SU-DHL-6 (cell line): ENCODE measurements at regions not wholly inside any gene's neighbourhood (a gene's known extent, or its start where the extent isn't known, plus 50 kb on each side); places are given as distances from the start of the nearest gene placed in this dataset.

ENCODE experiments used
- EZH2phosphoT487 ChIP-seq: fragments of 200-600 bp; sonication (generic), shearing (Covaris generic); conservative IDR thresholded peaks from 2 replicates; pipeline ENCODE4 v1.6.1; 2018; ENCODE audit warnings: mild to moderate bottlenecking, antibody characterized with exemption, low read length, moderate library complexity, mixed read lengths
- TF ChIP-seq, protein P1 (sequence below): fragments of 200-600 bp; sonication (generic); IDR thresholded peaks from one replicate; pipeline ENCODE4 v1.5.1; 2017; ENCODE audit warnings: antibody characterized with exemption, mild to moderate bottlenecking, low read length, moderate library complexity; ENCODE audit not compliant: insufficient read depth, poor library complexity, severe bottlenecking

DNA sequence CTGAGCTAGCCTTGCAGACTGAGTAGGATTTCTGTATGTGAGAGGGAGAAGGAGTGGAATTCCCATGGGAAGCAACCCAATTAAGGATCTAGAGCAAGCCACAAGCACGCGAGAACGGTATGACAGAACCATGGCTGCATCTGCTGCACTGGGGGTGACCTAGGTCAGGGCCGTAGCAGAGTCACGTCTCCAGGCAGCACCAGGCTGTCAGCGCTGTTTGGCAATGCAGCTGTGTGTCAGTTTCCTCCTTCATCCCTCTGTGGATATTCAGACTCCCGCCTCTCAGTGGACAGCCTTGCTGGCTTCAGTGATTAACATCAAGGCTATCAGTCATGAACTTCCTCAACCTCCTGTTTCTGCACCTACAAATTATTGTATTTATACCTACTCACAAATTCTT lies 118.1 kb upstream of the PPP2R5A start:
- TF ChIP-seq, protein P1, sequence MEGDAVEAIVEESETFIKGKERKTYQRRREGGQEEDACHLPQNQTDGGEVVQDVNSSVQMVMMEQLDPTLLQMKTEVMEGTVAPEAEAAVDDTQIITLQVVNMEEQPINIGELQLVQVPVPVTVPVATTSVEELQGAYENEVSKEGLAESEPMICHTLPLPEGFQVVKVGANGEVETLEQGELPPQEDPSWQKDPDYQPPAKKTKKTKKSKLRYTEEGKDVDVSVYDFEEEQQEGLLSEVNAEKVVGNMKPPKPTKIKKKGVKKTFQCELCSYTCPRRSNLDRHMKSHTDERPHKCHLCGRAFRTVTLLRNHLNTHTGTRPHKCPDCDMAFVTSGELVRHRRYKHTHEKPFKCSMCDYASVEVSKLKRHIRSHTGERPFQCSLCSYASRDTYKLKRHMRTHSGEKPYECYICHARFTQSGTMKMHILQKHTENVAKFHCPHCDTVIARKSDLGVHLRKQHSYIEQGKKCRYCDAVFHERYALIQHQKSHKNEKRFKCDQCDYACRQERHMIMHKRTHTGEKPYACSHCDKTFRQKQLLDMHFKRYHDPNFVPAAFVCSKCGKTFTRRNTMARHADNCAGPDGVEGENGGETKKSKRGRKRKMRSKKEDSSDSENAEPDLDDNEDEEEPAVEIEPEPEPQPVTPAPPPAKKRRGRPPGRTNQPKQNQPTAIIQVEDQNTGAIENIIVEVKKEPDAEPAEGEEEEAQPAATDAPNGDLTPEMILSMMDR: no peak
- TF ChIP-seq EZH2phosphoT487: no peak
